ENCODE measurements at regions not wholly inside any gene's neighbourhood (a gene's known extent, or its start where the extent isn't known, plus 50 kb on each side); places are given as distances from the start of the nearest gene placed in this dataset.

- TF ChIP-seq CTCF (IDR thresholded peaks at IDR 0.05) = no peak
- no peak for TF ChIP-seq POLR2AphosphoS5 (IDR thresholded peaks at IDR 0.05)
- no peak for TF ChIP-seq POLR2A (IDR thresholded peaks at IDR 0.05)
These were observed 127.2 kb downstream of the SHANK2 start for GRCh38 chr11:71125150-71125549.
